K562 (cell line): ENCODE measurements at regions not wholly inside any gene's neighbourhood (a gene's known extent, or its start where the extent isn't known, plus 50 kb on each side); places are given as distances from the start of the nearest gene placed in this dataset.

ENCODE experiments used
- ESRRA ChIP-seq: fragments of 450-650 bp; IDR thresholded peaks from 2 replicates; pipeline ENCODE4 v1.6.1; 2014; ENCODE audit warnings: low read depth, mild to moderate bottlenecking, moderate library complexity, borderline replicate concordance
- FOXA3 ChIP-seq, 2 experiments: fragments of 450-650 bp in 1 of 2; sonication (generic) in 1 of 2; formaldehyde crosslinking; IDR thresholded peaks in 1 of 2; conservative IDR thresholded peaks in 1 of 2; 2 replicates each; pipeline versions ENCODE4 v1.4.0 to v1.8.0; 2020 to 2022; ENCODE audit warnings: mild to moderate bottlenecking in 2 of 2, missing genetic modification reagents in 1 of 2
- MAZ ChIP-seq, 2 experiments: fragments of 450-650 bp in 1 of 2; sonication (generic) in 1 of 2; formaldehyde crosslinking; IDR thresholded peaks in 1 of 2; conservative IDR thresholded peaks in 1 of 2; 2 replicates each; pipeline versions ENCODE4 v1.4.0 to v1.5.0; 2020; ENCODE audit warnings: mild to moderate bottlenecking in 1 of 2, missing genetic modification reagents in 1 of 2
- MXI1 ChIP-seq: IDR thresholded peaks from 2 replicates; pipeline ENCODE4 v1.6.1; 2011; ENCODE audit warnings: low read depth, mild to moderate bottlenecking, improper control_type of control experiment, low read length
- MYBL2 ChIP-seq, 2 experiments: fragments of 450-650 bp in 1 of 2; sonication (generic) in 1 of 2; formaldehyde crosslinking in 1 of 2; IDR thresholded peaks; 2 replicates each; pipeline versions ENCODE4 v1.6.1 to v1.8.1; 2017 to 2022; ENCODE audit warnings: borderline replicate concordance in 1 of 2, inconsistent platforms in 1 of 2, low read depth in 1 of 2, mild to moderate bottlenecking in 1 of 2, missing genetic modification reagents in 1 of 2, moderate library complexity in 1 of 2
- PCBP1 ChIP-seq: fragments of 200-400 bp; formaldehyde crosslinking; IDR thresholded peaks from 2 replicates; pipeline ENCODE4 v1.6.1; 2018; ENCODE audit warnings: mild to moderate bottlenecking, low read depth, low read length; ENCODE audit not compliant: poor library complexity, severe bottlenecking
- POLR2A ChIP-seq: fragments of 450-650 bp; conservative IDR thresholded peaks from 2 replicates; pipeline ENCODE4 v1.6.1; 2016
- TF ChIP-seq, protein P1 (sequence below): fragments of 450-650 bp; IDR thresholded peaks from 2 replicates; pipeline ENCODE4 v1.6.1; 2018; ENCODE audit not compliant: partially characterized antibody
- TF ChIP-seq, protein P2 (sequence below), 3 experiments: IDR thresholded peaks in 2 of 3; conservative IDR thresholded peaks in 1 of 3; 2 replicates each; pipeline ENCODE4 v1.5.1; 2011 to 2012; ENCODE audit warnings: low read length in 3 of 3, mild to moderate bottlenecking in 3 of 3, control low read depth in 2 of 3, improper control_type of control experiment in 1 of 3, inconsistent platforms in 1 of 3, low read depth in 1 of 3, mixed read lengths in 1 of 3, moderate library complexity in 1 of 3; ENCODE audit not compliant: insufficient read depth in 2 of 3
- TF ChIP-seq, protein P3 (sequence below), 2 experiments: IDR thresholded peaks; 2 replicates each; pipeline ENCODE4 v1.6.1; 2011; ENCODE audit warnings: borderline replicate concordance in 1 of 2, control low read depth in 1 of 2, low read depth in 1 of 2, low read length in 1 of 2, mild to moderate bottlenecking in 1 of 2, mixed read lengths in 1 of 2, moderate library complexity in 1 of 2; ENCODE audit not compliant: insufficient read depth in 1 of 2, insufficient read length in 1 of 2, poor library complexity in 1 of 2, severe bottlenecking in 1 of 2; ENCODE audit errors: extremely low read depth in 1 of 2

DNA sequence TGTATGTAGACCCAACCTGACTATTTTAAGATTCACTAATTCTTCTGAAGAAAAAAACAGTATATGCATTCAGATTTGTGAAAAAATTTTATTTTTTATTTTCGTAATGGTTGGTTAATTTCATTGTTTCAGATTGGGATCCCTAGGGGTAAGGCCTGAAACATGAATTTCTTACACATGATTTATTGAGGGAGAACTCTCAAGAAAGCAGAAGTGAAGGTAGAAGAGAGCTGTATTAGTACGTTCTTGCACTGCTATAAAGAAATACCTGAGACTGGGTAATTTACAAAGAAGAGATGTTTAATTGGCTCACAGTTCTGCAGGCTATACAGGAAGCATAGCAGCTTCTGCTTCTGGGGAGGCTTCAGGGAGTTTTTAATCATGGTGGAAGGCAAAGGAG is 611.9 kb upstream of the TECRL start:
- TF ChIP-seq POLR2A (no peak), MXI1 (no peak), FOXA3 (CRISPR knock-in tag; conservative IDR thresholded peaks at IDR 0.05 in 1 of 2, IDR thresholded peaks at IDR 0.05 in 1 of 2) (no peak), PCBP1 (no peak), ESRRA (no peak), MAZ (CRISPR knock-in tag; conservative IDR thresholded peaks at IDR 0.05 in 1 of 2, IDR thresholded peaks at IDR 0.05 in 1 of 2) (no peak), MYBL2 (IDR thresholded peaks at IDR 0.05; ENCODE audit: low read depth) (no peak), MYBL2 (CRISPR knock-in tag; IDR thresholded peaks at IDR 0.05; ENCODE audit: borderline replicate concordance) (no peak)
- TF ChIP-seq, protein P1, sequence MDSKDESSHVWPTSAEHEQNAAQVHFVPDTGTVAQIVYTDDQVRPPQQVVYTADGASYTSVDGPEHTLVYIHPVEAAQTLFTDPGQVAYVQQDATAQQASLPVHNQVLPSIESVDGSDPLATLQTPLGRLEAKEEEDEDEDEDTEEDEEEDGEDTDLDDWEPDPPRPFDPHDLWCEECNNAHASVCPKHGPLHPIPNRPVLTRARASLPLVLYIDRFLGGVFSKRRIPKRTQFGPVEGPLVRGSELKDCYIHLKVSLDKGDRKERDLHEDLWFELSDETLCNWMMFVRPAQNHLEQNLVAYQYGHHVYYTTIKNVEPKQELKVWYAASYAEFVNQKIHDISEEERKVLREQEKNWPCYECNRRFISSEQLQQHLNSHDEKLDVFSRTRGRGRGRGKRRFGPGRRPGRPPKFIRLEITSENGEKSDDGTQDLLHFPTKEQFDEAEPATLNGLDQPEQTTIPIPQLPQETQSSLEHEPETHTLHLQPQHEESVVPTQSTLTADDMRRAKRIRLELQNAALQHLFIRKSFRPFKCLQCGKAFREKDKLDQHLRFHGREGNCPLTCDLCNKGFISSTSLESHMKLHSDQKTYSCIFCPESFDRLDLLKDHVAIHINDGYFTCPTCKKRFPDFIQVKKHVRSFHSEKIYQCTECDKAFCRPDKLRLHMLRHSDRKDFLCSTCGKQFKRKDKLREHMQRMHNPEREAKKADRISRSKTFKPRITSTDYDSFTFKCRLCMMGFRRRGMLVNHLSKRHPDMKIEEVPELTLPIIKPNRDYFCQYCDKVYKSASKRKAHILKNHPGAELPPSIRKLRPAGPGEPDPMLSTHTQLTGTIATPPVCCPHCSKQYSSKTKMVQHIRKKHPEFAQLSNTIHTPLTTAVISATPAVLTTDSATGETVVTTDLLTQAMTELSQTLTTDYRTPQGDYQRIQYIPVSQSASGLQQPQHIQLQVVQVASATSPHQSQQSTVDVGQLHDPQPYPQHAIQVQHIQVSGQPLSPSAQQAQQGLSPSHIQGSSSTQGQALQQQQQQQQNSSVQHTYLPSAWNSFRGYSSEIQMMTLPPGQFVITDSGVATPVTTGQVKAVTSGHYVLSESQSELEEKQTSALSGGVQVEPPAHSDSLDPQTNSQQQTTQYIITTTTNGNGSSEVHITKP, result no peak
- TF ChIP-seq, protein P2, sequence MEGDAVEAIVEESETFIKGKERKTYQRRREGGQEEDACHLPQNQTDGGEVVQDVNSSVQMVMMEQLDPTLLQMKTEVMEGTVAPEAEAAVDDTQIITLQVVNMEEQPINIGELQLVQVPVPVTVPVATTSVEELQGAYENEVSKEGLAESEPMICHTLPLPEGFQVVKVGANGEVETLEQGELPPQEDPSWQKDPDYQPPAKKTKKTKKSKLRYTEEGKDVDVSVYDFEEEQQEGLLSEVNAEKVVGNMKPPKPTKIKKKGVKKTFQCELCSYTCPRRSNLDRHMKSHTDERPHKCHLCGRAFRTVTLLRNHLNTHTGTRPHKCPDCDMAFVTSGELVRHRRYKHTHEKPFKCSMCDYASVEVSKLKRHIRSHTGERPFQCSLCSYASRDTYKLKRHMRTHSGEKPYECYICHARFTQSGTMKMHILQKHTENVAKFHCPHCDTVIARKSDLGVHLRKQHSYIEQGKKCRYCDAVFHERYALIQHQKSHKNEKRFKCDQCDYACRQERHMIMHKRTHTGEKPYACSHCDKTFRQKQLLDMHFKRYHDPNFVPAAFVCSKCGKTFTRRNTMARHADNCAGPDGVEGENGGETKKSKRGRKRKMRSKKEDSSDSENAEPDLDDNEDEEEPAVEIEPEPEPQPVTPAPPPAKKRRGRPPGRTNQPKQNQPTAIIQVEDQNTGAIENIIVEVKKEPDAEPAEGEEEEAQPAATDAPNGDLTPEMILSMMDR (IDR thresholded peaks at IDR 0.05 in 2 of 3, conservative IDR thresholded peaks at IDR 0.05 in 1 of 3; ENCODE audit: insufficient read depth in 2 of 3, low read depth in 1 of 3, low read length in 3 of 3), result no peak
- TF ChIP-seq, protein P3, sequence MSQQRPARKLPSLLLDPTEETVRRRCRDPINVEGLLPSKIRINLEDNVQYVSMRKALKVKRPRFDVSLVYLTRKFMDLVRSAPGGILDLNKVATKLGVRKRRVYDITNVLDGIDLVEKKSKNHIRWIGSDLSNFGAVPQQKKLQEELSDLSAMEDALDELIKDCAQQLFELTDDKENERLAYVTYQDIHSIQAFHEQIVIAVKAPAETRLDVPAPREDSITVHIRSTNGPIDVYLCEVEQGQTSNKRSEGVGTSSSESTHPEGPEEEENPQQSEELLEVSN (IDR thresholded peaks at IDR 0.05; ENCODE audit: borderline replicate concordance in 1 of 2, extremely low read depth in 1 of 2, insufficient read depth in 1 of 2, insufficient read length in 1 of 2, low read depth in 1 of 2, low read length in 1 of 2, poor library complexity in 1 of 2, severe bottlenecking in 1 of 2), result no peak
